B cell (primary cell): ENCODE measurements at regions not wholly inside any gene's neighbourhood (a gene's known extent, or its start where the extent isn't known, plus 50 kb on each side); places are given as distances from the start of the nearest gene placed in this dataset.

Experiments used
- EZH2 ChIP-seq: IDR thresholded peaks from 2 replicates; pipeline ENCODE4 v1.6.1; 2012; ENCODE audit warnings: borderline replicate concordance, low read depth, mild to moderate bottlenecking, moderate library complexity, low read length; ENCODE audit not compliant: insufficient read depth, poor library complexity, severe bottlenecking
- TF ChIP-seq, protein P1 (sequence below): fragments of 200-600 bp; IDR thresholded peaks from one replicate; pipeline ENCODE4 v1.8.0; 2022; ENCODE audit warnings: antibody characterized with exemption, mild to moderate bottlenecking

DNA sequence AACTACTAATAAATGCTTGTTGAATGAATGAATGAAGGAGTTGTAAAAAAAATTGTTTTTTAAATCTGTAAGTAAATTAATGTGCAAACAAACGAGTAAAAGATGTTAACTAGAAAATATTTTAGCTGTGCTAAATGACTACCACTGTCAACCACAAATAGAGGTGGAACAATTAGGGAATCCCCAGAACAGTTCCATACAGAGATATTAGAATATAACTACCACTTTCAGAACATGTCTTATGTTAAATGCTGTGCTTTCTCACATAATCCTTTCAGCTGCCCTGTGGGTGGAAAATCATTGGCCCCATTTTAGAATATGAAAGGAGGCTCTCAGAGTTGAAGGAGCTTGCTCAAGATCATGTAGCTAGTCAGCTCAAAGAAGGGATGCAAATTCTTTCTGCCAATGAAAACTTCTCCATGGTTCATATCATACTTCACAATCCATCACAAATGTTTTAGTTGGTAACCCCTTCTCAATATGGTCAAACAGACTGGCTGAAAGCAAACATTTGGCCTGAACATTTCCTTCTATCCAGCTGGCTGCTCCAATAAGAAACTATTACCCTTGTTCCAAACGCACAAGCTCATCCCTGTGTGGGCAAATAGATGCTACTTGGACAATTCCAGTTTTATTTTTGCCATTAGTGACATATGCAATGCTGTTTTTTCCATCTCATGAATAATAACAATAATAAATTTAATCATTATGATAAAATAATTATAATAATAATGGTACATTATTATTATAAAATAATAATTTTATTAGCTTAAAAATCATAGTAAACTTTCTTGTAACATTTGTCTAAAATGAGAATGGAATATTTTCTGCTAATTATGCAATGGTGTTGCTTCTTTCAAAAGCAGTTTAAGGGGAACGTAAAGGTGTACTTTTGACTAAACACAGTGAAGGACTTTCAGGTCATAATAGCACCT lies 290.4 kb upstream of the STT3B start:
- TF ChIP-seq, protein P1, sequence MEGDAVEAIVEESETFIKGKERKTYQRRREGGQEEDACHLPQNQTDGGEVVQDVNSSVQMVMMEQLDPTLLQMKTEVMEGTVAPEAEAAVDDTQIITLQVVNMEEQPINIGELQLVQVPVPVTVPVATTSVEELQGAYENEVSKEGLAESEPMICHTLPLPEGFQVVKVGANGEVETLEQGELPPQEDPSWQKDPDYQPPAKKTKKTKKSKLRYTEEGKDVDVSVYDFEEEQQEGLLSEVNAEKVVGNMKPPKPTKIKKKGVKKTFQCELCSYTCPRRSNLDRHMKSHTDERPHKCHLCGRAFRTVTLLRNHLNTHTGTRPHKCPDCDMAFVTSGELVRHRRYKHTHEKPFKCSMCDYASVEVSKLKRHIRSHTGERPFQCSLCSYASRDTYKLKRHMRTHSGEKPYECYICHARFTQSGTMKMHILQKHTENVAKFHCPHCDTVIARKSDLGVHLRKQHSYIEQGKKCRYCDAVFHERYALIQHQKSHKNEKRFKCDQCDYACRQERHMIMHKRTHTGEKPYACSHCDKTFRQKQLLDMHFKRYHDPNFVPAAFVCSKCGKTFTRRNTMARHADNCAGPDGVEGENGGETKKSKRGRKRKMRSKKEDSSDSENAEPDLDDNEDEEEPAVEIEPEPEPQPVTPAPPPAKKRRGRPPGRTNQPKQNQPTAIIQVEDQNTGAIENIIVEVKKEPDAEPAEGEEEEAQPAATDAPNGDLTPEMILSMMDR = no peak
- TF ChIP-seq EZH2 = no peak
